ENCODE measurements at regions not wholly inside any gene's neighbourhood (a gene's known extent, or its start where the extent isn't known, plus 50 kb on each side); places are given as distances from the start of the nearest gene placed in this dataset.

- no peak for DNase-seq (ENCODE audit: low read depth)
Measured at GRCh38 chr6:147621263-147621662, 112.8 kb downstream of the SAMD5 start.

DNA sequence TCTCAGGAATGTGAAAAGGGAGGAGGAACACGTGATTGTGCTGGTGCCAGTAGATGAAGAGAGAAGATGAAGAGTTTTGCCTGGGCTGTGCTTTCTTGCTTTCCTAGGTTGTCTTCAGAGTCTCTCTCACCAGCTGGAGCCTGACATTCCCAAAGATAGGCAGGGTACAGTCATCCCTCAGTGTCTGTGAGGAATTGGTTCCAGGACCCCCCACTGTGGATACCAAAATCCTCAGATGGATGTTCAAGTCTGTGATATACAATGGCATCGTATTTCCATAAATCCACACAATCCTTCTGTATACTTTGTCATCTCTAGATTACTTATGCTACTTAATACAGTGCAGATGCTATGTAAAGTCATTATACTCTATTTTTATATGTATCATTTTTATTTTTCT, 113.5 kb downstream of the SAMD5 start:
- no peak for DNase-seq (ENCODE audit: low read depth)

GRCh38 chr6:147624946-147625515, 116.5 kb downstream of the SAMD5 start:
- DNase-seq (ENCODE audit: low read depth): no peak

GRCh38 chr6:147625946-147626345, 117.5 kb downstream of the SAMD5 start:
- DNase-seq (ENCODE audit: low read depth): no peak

GRCh38 chr6:147627411-147627810, 118.9 kb downstream of the SAMD5 start:
- DNase-seq (ENCODE audit: low read depth): no peak

DNA sequence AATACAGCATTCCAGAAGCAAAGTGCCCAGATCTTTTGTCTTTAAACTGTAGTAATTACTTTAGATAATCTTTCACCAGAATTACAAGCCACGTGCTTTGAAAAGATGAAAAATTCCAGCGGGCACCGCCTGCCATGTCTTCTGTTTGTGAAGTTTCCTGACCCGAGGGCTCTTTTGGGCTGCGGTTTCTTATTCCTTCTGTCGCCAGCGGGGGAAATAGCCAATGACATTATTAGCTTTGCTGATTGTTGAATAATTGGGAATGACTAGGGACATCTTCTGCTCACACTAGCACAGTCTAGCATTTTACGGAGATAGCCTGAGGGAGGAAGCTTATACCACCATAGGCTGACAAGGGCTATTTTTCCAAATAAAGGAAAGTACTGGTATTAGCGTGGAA, 124.7 kb downstream of the SAMD5 start:
- DNase-seq (ENCODE audit: low read depth): no peak

GRCh38 chr6:147637620-147638195, 129.2 kb downstream of the SAMD5 start:
- no peak for DNase-seq (ENCODE audit: low read depth)

DNA sequence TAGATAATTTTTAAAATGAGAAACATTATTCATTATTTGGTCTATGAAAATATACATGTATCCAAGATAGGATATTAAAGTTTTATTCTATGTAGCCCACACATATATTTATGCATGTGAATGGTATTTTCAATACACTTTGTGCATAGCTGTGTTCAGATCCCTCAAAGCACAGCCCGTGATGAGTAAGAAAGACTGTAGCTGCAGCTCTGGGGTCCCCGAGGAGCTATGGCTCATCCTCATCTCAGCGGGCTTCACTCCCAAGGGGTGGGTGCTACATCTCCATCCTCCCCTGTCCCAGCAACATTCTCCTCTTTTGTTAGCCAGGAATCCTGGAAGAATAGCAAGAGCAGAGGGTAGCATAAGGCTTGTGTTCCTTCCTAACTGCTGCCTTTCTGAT, 130.8 kb downstream of the SAMD5 start:
- DNase-seq (ENCODE audit: low read depth): no peak

DNA sequence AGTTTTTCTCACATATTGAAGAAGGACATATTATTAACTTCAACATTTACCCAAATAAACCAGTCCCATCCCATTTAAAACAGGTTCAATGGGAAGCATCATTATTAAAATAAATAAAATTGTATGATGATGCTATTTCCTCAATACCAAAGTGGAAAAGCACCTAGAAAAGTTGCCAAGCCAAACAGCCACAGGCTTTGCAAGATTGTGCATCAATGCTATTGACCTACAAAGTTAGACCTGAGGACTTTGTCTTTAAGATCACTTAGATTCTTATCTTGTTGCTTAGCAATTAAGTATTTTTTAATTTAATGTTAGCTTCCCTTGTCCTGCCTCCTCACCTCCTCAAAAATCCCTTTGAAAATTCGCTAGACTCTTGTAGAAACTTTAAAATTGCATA, 132.1 kb downstream of the SAMD5 start:
- no peak for DNase-seq (ENCODE audit: low read depth)

GRCh38 chr6:147641511-147641910, 133.0 kb downstream of the SAMD5 start:
- no peak for DNase-seq (ENCODE audit: low read depth)

GRCh38 chr6:147642458-147642857, 134.0 kb downstream of the SAMD5 start:
- no peak for DNase-seq (ENCODE audit: low read depth)

DNA sequence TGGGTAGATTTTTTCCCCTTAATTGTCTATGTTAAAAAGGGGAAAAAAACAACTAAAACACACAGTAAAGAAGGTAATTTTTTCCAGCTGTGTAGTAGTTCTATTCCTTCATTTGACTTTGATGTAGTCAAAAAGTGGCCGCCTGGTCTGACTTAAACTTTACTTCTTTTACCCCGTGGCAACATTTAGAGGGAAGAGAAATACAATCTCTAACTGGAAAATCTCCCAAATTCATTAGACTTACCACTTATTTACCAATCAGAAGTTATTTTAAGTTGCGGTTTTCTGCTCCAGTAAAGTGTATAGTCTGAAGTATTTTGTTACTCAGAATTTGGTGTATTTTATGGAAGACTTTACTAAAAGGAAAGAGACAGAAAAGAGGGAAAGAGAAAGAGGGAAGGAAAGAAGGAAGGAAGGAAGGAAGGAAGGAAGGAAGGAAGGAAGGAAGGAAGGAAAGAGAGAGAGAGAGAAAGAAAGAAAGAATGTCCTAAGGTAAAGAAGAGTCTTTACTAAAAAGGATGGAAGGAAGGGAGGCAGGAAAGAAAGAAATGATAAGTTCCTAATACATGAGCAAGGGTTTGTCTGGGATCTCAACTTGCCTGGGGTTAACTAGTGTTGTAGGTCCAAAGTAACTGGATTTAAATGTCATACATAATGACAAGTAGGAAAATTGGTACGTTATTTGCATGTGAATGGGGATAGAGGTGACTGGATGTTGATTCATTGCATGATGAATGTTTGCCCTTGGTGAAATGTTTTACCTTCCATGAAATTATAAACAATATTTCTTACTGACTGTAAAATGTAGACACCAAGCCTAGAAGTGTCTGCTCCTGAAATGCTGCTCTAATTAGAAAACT, 135.1 kb downstream of the SAMD5 start:
- DNase-seq (ENCODE audit: low read depth): no peak

- no peak for DNase-seq (ENCODE audit: low read depth)
Measured at GRCh38 chr6:147648916-147649315, 140.4 kb downstream of the SAMD5 start.

DNA sequence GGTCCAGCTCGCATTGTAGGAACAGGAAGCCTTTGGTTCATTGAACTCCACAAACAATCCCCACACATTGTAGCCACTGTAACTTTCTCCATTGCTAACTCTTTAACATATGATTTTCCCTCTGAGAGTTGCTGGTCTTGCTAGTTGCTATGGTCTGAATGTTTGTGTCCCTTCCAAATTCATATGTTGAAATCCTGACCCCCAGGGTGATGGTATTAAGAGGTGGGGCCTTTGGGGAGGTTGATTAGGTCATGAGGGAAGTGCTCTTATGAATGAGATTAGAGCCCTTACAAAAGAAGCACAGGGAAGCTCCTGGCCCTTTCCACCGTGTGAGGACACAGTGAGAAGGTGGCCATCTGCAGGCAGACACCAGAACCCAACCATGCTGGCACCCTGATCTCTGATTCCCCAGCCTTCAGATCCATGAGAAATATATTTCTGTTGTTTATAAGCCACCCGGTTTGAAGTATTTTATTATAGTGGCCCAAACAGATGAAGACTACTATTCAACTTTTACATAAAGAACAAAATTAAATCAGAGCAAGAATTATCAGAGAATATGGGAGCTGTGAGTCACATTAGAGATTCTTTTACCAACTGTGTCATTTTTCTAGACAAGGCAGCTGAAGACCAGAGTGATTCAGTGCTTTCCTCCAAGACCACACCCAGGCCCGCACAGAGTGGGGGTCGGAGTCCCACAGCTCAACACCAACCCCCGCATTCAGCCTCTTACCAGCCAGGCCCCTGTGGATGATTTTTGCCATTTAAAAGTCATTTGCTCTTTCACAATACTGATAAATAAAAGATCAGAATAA, 143.0 kb downstream of the SAMD5 start:
- DNase-seq (ENCODE audit: low read depth): no peak

GRCh38 chr6:147653631-147654030, 145.1 kb downstream of the SAMD5 start:
- no peak for DNase-seq (ENCODE audit: low read depth)

DNA sequence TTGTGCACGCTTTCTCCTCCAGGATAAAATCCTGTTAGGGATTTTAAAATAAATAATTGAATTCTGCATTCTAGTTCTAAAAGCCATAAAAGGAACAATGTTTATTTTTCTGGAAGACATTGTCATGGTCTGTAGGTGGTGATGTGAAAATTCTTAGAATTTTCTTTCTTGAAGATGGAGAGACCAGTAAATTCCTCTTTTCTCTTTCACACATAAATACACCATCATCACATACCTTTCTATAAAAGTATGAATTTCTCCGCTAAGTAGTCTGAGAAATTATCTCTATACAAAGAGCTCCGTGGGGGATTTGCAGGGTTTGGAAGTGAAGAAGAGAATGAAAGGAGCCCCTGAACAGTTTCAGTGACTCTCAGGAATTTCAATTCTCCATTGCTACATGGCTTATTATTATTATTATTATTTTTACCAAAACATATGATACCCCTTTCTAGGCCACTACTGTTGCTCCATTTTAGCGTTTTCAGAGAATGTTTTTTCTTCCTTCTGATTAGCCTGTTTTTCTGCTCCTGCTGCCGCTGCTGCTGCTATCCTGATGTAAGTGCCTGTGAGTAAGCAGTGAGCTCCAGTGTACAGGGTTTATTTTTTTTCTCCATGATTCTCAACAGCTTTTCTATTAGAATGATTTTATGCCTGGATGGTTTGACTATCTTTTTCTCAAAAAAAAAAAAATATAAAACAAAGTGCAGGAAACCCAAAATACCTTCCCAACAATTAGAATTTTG, 145.8 kb downstream of the SAMD5 start:
- DNase-seq (ENCODE audit: low read depth): no peak

- DNase-seq (ENCODE audit: low read depth): no peak
Measured at GRCh38 chr6:147660334-147661311, 152.1 kb downstream of the SAMD5 start.

DNA sequence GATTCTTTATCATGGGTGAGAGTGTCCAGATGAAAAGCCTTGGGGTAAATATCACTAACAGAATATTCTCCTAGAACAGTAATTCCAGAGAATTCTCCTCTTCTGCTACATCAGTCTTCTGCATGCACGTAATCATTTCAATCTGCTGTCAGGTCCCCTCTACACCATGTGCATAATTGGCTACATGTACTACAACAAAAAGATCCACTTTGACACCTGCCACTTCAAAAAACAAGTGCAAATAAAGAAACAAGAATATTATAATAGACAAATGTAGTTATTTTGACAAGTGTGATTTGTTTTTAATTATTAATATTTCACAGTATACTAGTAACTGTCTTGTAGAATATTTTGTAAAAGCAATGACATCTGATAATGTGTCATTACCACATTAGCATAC, 154.2 kb downstream of the SAMD5 start:
- no peak for DNase-seq (ENCODE audit: low read depth)

DNA sequence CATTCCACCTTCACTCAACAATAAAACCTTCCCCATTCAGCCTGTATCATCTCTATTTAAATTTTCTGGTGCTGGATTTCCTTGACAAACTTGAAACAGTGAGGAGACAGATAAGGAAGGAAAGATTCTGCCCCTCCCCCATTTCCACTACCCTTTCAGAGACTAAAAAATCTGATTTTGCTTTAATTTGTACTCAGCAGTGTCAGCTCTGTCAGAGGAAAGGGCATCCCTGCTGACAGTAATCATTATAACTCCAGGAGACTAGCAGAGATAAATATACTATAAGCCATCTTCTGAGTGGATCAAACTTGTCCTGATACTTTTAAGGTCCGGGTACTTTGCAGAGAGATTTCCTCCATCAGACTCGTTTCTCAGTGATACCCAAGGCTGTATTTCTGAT, 155.6 kb downstream of the SAMD5 start:
- DNase-seq (ENCODE audit: low read depth): no peak

DNA sequence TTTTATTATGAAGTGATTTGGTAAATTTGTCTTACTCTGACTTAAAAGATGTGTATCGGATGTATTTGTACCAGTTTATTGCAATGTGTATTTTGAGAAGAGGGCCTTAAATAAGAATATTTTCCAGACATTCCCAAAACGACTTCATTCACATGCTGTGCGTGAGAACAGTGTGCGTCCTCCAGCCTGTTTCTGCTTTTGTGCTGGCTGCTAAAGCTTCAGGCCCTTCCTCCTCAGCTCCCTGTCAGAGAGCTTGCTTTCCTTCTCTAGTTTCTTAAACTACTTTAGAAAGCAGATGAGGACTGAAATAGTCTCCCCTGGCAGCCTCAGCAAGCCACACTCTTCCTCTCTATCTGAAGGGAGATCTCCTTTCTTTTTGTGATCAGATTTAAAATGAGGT, 157.8 kb downstream of the SAMD5 start:
- no peak for DNase-seq (ENCODE audit: low read depth)

DNA sequence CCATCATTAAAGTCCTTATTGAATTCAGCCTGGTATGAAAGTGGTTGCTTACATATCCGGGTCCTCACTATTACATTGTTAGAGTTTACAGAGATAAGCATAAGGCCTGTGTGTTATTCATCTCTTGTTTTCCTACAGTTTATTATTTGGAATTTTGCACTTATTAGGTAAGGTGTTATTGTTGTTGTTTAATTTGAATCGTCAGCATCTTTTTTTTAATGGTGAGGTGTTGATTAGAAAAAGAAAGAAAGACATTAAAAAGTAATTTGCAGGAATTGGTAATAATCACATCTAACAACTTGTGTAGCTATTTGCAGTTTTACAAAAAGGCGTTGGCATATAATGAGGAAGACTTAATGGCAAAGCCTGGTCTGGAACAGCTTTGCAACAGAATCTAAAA, 158.6 kb downstream of the SAMD5 start:
- no peak for DNase-seq (ENCODE audit: low read depth)
